ENCODE measurements at regions not wholly inside any gene's neighbourhood (a gene's known extent, or its start where the extent isn't known, plus 50 kb on each side); places are given as distances from the start of the nearest gene placed in this dataset.

GRCh38 chr3:104396974-104397669 is 969.6 kb upstream of the ALCAM start (continued):
- TF ChIP-seq NANOG (IDR thresholded peaks at IDR 0.05; ENCODE audit: insufficient read depth, low read depth, low read length, poor library complexity, severe bottlenecking) (no peak), RAD21 (IDR thresholded peaks at IDR 0.05 in 1 of 2, conservative IDR thresholded peaks at IDR 0.05 in 1 of 2; ENCODE audit: low read depth in 2 of 2, low read length in 2 of 2) (no peak), SIRT6 (IDR thresholded peaks at IDR 0.05; ENCODE audit: low read length) (no peak), TCF12 (IDR thresholded peaks at IDR 0.05; ENCODE audit: low read depth, low read length) (no peak), PHF8 (conservative IDR thresholded peaks at IDR 0.05; ENCODE audit: low read depth, low read length) (no peak)
